NCI-H524 (cell line): ENCODE measurements at regions not wholly inside any gene's neighbourhood (a gene's known extent, or its start where the extent isn't known, plus 50 kb on each side); places are given as distances from the start of the nearest gene placed in this dataset.
A peak's percentile ranks its signal among the peaks of the same experiment; 100 is the strongest.
"Not testable (repeated sequence)": the region's sequence is repeated elsewhere in the genome, so short reads cannot be mapped to it uniquely, and the experiment has no call there.

Experiments used
- DNase-seq, 2 experiments: peaks; one replicate each; lab custom pipeline; 2025; lab: John Stamatoyannopoulos, UW

- no peak for DNase-seq
These were observed 50.6 kb upstream of the NEMP2 start for GRCh38 chr2:190584980-190585661.

DNA sequence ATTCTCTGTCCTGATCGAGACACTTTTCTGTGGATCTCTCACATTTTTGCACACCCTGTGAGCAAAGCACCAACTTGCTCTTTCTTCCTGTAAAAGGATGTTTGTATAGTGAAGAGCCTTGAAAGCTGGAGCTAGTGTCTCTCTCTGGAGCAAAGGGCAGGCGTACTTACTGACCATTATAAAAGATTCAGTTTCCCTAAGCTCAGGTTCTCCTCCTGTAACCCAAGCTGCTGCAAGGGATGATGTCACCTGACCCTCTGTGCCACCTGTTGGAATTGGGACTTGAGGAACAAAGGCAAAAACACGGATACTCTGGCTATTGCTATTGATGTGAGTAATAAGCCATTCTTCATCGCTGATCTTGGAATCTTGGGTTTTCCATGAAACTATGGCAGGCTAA is 52.6 kb upstream of the NEMP2 start:
- DNase-seq, result peak in 1 of 2 experiments; percentile 19

DNA sequence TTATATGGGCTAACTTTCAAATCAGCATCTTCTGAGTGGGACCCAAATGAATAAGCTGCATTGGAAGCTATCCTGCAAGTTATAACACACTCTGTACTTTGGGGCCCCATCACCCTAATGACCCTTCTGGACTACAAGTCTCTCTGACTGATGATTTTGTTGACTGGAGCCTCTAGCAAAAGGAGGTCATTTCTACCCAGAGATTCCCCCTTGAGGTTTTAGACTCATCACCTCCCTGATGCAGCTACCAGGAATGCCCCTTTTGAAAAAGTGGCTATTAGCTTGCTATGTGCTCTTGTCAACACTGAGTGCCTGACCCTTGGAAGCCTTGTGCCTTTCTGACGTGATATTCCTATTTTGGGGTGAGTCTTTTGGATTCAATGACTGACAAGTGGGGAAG is 54.5 kb upstream of the NEMP2 start:
- no peak for DNase-seq

DNA sequence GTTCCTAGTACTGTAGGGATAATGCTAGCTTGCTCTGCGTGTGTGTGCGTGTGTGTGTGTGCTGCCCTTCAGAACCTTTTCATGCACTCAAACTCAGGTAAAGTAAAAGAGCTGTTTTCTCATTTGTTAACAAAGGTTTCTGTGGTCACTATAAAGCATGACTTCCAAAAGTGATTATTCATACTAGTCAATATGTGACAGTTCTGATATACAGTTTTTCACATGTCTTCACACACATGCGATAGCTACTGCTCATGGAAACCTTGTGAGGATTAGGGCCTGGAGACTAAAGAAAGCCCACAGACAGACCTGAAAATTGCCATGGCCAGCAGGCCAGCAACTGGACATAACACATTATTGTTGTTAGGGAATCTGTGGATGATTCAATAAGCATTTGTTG is 56.9 kb upstream of the NEMP2 start:
- no peak for DNase-seq

- DNase-seq, result no peak
These were observed 56.1 kb upstream of the NAB1 start for GRCh38 chr2:190592831-190593230.

DNA sequence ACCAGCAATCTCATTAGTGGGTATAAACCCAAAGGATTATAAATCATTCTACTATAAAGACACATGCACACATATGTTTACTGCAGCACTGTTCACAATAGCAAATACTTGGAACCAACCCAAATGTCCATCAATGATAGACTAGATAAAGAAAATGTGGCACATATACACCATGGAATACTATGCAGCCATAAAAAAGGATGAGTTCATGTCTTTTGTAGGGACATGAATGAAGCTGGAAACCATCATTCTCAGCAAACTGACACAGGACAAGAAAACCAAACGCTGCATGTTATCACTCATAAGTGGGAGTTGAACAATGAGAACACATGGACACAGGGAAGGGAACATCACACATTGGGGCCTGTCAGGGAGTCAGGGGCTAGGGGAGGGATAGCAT is 53.0 kb upstream of the NAB1 start:
- DNase-seq, result not testable (repeated sequence)

GRCh38 chr2:190596993-190597392 is 51.9 kb upstream of the NAB1 start:
- no peak for DNase-seq

DNA sequence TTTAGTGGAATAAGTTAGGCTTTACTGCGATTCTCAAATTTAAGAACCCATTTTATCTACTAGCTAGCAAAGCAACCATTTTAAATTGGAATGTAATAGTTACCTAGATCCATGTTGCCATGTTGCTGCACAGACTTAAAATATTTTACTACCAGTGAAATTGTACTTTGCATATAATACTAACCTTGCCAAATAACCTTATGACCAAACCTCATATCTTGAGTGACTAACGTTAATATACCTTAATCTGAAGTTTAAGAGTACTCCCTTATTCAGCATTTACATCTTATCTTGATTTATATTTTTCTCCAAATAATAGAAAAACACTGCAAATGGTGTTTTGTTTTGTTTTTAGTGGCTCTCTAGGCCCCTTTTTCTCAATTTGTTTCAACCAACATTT is 50.3 kb upstream of the NAB1 start:
- no peak for DNase-seq

- no peak for DNase-seq
These were observed 49.8 kb upstream of the NAB1 start for GRCh38 chr2:190599073-190599472.
